Spleen (tissue), 11 donors: ENCODE measurements at regions not wholly inside any gene's neighbourhood (a gene's known extent, or its start where the extent isn't known, plus 50 kb on each side); places are given as distances from the start of the nearest gene placed in this dataset.

Experiments
- DNase-seq: peaks from one replicate; pipeline ENCODE4 v3.0.0-alpha.2; 2020
- H3K27ac ChIP-seq, 8 donors: fragments of 200-600 bp; sonication (generic) in 7 of 8; 1 replicate in 4 of 8; 2 replicates in 4 of 8; pipeline versions ENCODE4 v1.5.0 to v1.8.0; 2016 to 2021; ENCODE audit warnings: inconsistent platforms in 4 of 8, mild to moderate bottlenecking in 4 of 8, moderate library complexity in 1 of 8
- H3K27me3 ChIP-seq, 7 donors: fragments of 200-600 bp; sonication (generic) in 6 of 7; replicated peaks in 1 of 7; 1 replicate in 4 of 7; 2 replicates in 3 of 7; pipeline versions ENCODE4 v1.5.0 to v1.8.0; 2016 to 2021; ENCODE audit warnings: inconsistent platforms in 3 of 7, mild to moderate bottlenecking in 1 of 7
- H3K36me3 ChIP-seq, 6 donors: fragments of 200-600 bp; sonication (generic) in 5 of 6; 1 replicate in 4 of 6; 2 replicates in 2 of 6; pipeline versions ENCODE4 v1.5.0 to v1.8.0; 2016 to 2021; ENCODE audit warnings: inconsistent platforms in 2 of 6
- H3K4me1 ChIP-seq, 6 donors: fragments of 200-600 bp; sonication (generic) in 5 of 6; 1 replicate in 3 of 6; 2 replicates in 3 of 6; pipeline versions ENCODE4 v1.5.0 to v1.8.0; 2016 to 2021; ENCODE audit warnings: inconsistent platforms in 3 of 6
- H3K4me3 ChIP-seq, 8 donors: fragments of 200-600 bp; sonication (generic) in 7 of 8; 1 replicate in 4 of 8; 2 replicates in 4 of 8; pipeline versions ENCODE4 v1.5.0 to v1.8.0; 2016 to 2021; ENCODE audit warnings: inconsistent platforms in 4 of 8, mild to moderate bottlenecking in 4 of 8, moderate library complexity in 2 of 8
- H3K9me3 ChIP-seq, 8 donors: fragments of 200-600 bp; sonication (generic) in 7 of 8; 1 replicate in 4 of 8; 2 replicates in 4 of 8; pipeline versions ENCODE4 v1.5.0 to v1.8.0; 2016 to 2021; ENCODE audit warnings: inconsistent platforms in 4 of 8
- CTCF ChIP-seq, 11 experiments: fragments of 200-600 bp in 7 of 11; fragments of 450-650 bp in 4 of 11; sonication (generic) in 4 of 11; IDR thresholded peaks in 8 of 11; conservative IDR thresholded peaks in 3 of 11; 1 replicate in 7 of 11; 2 replicates in 4 of 11; pipeline versions ENCODE4 v1.4.0 to v1.8.0; 2016 to 2021; ENCODE audit warnings: antibody characterized with exemption in 11 of 11, inconsistent platforms in 4 of 11, mild to moderate bottlenecking in 1 of 11
- POLR2A ChIP-seq, 3 donors: fragments of 450-650 bp; IDR thresholded peaks; one replicate each; pipeline ENCODE4 v1.5.1; 2017; ENCODE audit warnings: antibody characterized with exemption in 3 of 3, mild to moderate bottlenecking in 1 of 3
- POLR2AphosphoS5 ChIP-seq, 3 donors: sonication (generic); formaldehyde crosslinking; IDR thresholded peaks; one replicate each; pipeline ENCODE4 v1.5.1; 2017; ENCODE audit warnings: antibody characterized with exemption in 3 of 3
- WGBS, 5 donors: extraction: QIAGEN DNeasy Blood & Tissue Kit in 3 of 5; methylation state at CpG; one replicate each; pipeline versions ENCODE4 v1.1.5 to v1.1.7; 2013 to 2018; 5-methylcytosine and 5-hydroxymethylcytosine counted together
- intact Hi-C: fragments of 100-400 bp; cut with DNase I; formaldehyde crosslinking; loops from one replicate; pipeline ENCODE4 v1.15.0; 2023; ENCODE audit warnings: low total_unique reads
- donor health status: healthy with polysubstance abuse.
- donor health status: DM: no; HTN: no; CAD: no; lungs with moderate emphysema.
- donor health status: DM: no; HTN: no; CAD: no.
- donor health status: Bipolar disorder and iron deficiency.
- donor health status: healthy.
- donor health status: DM: no; HTN: no; CAD: no.
- donor health status: DM: yes; HTN: yes; CAD: no.

- no peaks in the 10 kb centered on the region for H3K4me1 ChIP-seq
- no peaks in the 10 kb centered on the region for H3K36me3 ChIP-seq
- no peak overlapping the region for H3K27ac ChIP-seq
- no peaks in the 10 kb centered on the region for H3K9me3 ChIP-seq
- TF ChIP-seq POLR2AphosphoS5 (IDR thresholded peaks at IDR 0.05) (no peak), POLR2A (IDR thresholded peaks at IDR 0.05) (no peak)
- H3K4me3 ChIP-seq = no peak overlapping the region
- no peaks in the 10 kb centered on the region for H3K27me3 ChIP-seq
- no peak for DNase-seq
- WGBS, 5 donors = 55 to 71% (median 69%) methylated on average over 4 of the region's 4 CpGs
- intact Hi-C loops = no loop called here
Measured at GRCh38 chr18:55763805-55764204, 175.8 kb upstream of the TCF4 start.

- no peak for TF ChIP-seq POLR2A (IDR thresholded peaks at IDR 0.05)
- no peak for TF ChIP-seq POLR2AphosphoS5 (IDR thresholded peaks at IDR 0.05)
- no peak for TF ChIP-seq CTCF (IDR thresholded peaks at IDR 0.05 in 8 of 11, conservative IDR thresholded peaks at IDR 0.05 in 3 of 11)
- Histone ChIP-seq H3K9me3 (no peaks in the 10 kb centered on the region), H3K27me3 (no peaks in the 10 kb centered on the region), H3K4me1 (no peaks in the 10 kb centered on the region), H3K4me3 (no peak overlapping the region), H3K36me3 (no peaks in the 10 kb centered on the region), H3K27ac (no peak overlapping the region)
- no peak for DNase-seq
- WGBS, 5 donors = 71 to 81% (median 73%) methylated on average over 2 of the region's 2 CpGs
- intact Hi-C loops = no loop called here
Measured at GRCh38 chr18:55763298-55763697, 175.3 kb upstream of the TCF4 start.

GRCh38 chr18:55762424-55762823 is 174.4 kb upstream of the TCF4 start:
- 89 to 94% (median 91%) methylated on average over 3 of the region's 3 CpGs for WGBS, 5 donors
- Histone ChIP-seq H3K36me3 (no peaks in the 10 kb centered on the region), H3K27me3 (no peaks in the 10 kb centered on the region), H3K4me3 (no peak overlapping the region), H3K27ac (no peak overlapping the region), H3K9me3 (peaks cover 0 to 2% (median 0%) of the 10 kb centered on the region in 8 donors), H3K4me1 (no peaks in the 10 kb centered on the region)
- intact Hi-C loops = no loop called here
- no peak for DNase-seq
- TF ChIP-seq POLR2A (IDR thresholded peaks at IDR 0.05) (no peak), CTCF (IDR thresholded peaks at IDR 0.05 in 8 of 11, conservative IDR thresholded peaks at IDR 0.05 in 3 of 11) (no peak), POLR2AphosphoS5 (IDR thresholded peaks at IDR 0.05) (no peak)

DNA sequence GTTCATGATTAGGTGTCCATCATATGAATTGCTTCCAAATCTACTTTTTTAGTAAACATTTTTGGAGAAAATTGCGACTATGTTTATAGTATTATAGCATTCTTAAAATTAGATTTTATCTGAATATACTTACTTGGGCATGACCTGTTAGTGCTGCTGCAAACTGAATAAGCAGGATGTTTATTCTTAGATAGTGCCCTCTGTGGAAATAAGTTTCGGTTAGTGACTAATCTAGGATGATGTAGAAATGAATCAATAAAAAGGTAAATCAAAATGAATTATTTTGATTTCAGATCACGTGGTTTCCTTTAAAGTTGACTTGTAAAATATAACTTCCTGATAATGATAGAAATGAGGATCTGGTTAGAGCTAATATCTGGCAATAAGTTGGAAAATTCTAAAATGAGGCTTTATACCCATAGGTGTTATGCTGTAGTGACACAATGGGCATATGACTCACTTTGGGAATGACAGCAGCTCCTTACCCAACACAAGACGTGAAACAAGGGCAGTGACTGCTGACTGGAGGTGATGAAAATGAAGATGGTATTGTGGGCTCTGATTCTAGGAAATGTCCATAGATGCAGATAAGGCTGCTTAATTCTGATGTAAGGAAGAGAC is 165.8 kb upstream of the TCF4 start:
- DNase-seq = no peak
- no peaks in the 10 kb centered on the region for H3K27me3 ChIP-seq
- intact Hi-C loops = no loop called here
- no peak overlapping the region for H3K27ac ChIP-seq
- no peaks in the 10 kb centered on the region for H3K4me1 ChIP-seq
- peaks cover 0 to 3% (median 0%) of the 10 kb centered on the region in 8 donors for H3K9me3 ChIP-seq
- no peak for TF ChIP-seq POLR2A (IDR thresholded peaks at IDR 0.05)
- no peak for TF ChIP-seq CTCF (IDR thresholded peaks at IDR 0.05 in 8 of 11, conservative IDR thresholded peaks at IDR 0.05 in 3 of 11)
- no peak for TF ChIP-seq POLR2AphosphoS5 (IDR thresholded peaks at IDR 0.05)
- 70 to 75% (median 72%) methylated on average over 4 of the region's 4 CpGs for WGBS, 5 donors
- H3K36me3 ChIP-seq = no peaks in the 10 kb centered on the region
- H3K4me3 ChIP-seq = no peak overlapping the region

DNA sequence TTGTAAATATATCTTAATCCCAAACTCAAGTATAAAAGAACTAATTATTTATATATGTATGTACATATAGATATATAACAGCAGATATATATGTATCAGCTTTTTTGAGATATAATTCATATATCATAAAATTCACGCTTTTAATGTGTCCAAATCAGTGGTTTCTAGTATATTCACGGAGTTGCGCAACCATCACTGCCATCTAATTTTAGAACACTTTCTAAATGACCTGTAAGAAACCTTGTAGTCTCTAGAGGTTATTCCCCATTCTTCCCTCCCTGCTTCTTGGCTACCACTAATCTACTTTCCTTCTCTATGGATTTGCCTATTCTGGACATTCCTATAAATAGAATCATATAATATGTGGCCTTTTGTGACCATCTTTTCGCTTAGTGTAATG is 163.5 kb upstream of the TCF4 start:
- no peak for DNase-seq
- Histone ChIP-seq H3K9me3 (no peaks in the 10 kb centered on the region), H3K27me3 (no peaks in the 10 kb centered on the region), H3K4me1 (no peaks in the 10 kb centered on the region), H3K36me3 (no peaks in the 10 kb centered on the region), H3K4me3 (no peak overlapping the region), H3K27ac (no peak overlapping the region)
- intact Hi-C loops = no loop called here
- TF ChIP-seq POLR2A (IDR thresholded peaks at IDR 0.05) (no peak), CTCF (IDR thresholded peaks at IDR 0.05 in 8 of 11, conservative IDR thresholded peaks at IDR 0.05 in 3 of 11) (no peak), POLR2AphosphoS5 (IDR thresholded peaks at IDR 0.05) (no peak)
- WGBS, 5 donors = 84 to 96% (median 88%) methylated on average over 4 of the region's 4 CpGs
